ENCODE measurements at regions not wholly inside any gene's neighbourhood (a gene's known extent, or its start where the extent isn't known, plus 50 kb on each side); places are given as distances from the start of the nearest gene placed in this dataset.

DNA sequence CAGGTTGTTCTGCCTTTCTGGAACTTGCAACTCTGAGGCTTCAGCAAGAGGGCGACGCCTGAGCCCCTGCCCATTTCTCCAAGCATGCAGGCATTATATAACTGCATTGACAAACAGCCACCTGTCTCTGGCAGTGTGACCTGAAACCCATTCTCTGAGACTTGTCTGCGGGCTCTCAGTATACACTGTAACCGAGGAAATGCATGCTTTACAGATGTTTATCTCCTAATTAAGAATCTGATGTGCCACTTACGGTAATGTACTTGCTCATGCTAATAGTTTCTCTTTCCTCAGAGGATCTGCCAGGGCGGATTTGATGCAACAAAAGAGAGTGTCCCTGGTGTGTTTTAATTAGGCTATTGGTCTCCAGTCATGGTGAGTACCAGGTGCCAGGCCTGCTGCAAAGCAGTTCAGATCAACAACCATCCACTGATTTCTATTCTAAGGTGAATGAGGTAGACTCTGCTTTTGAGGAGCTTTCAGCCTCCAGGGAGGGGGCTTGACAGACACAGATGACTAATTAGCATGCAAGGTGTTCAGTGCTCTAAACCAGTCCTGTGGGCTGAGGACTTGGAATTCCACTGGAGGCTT is 593.7 kb upstream of the KLF4 start:
- no peak for DNase-seq

DNA sequence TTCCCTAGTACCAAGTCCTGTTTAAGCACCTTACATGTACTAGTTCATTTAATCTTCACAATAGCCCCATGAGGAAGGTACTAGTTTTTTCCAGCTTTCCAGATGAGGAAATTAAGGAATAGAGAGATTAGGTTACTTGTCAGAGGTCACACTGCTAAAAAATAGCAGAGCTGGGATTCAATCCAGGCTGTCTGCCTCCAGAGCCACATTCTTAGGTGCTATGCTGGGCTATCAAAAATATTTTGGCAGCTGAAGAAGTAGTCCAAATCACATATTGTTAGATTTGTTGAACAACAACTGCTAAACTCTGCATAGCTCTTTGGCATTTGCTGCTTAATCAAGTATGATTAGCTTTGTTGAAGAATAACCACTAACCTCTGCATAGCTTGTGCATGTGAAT is 591.5 kb upstream of the KLF4 start:
- no peak for DNase-seq

DNA sequence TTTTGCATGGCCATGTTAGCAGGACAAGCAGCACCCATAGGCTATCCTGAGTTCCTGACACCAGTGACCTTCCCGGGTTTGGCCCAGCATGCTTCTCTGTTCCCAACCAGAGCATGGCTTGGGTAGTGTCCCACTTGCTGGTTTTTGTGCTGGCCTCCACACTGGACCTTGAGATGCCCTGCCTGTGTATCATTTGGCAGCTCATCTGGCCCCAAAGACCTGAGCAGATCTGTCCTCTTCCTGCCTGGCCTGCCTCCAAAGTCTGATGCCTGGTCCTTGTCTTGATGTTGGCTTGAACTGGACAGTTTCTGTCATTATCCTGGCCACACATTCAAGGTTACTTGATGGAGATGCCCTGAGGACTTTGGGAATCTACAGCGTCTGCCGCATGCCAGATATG is 590.7 kb upstream of the KLF4 start:
- DNase-seq: no peak

DNA sequence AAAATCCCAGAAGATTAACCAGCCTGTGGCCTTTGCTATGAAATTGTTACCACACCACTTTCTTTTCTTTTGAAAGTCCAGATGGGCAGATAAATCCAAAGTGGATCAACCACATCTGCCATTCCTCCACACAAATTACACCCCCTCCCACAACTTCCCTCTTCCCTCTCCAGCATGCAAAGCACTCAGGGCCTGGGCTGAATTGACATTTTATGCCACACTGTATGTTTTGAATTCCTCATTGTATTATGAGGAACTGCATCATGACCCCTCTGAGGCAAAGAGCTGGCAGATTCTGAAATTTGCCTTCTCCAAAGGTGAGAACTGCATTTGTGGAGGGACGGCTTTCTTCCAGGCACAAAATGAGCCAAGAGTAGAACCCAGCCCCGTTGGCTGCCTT is 589.2 kb upstream of the KLF4 start:
- DNase-seq: no peak

DNA sequence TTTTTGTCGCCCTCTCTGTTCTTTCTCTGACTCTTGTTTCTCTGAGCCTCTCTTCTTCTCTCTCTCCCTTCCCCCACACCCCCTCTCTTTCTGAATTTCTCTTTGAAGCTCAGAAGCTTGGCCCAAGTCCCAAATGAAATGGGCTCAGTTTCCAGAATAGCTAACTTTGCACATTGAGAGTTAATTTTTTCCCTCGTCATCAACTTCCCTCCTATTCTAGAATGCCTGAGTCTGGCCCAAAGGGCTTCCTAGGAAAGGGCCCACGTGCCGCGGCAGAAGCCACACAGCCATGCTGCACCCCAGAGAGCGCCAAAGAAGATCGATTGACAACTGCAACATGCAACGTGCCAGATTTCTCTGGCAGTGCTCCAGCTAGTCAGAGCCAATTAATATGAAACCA is 588.8 kb upstream of the KLF4 start:
- DNase-seq: no peak

DNA sequence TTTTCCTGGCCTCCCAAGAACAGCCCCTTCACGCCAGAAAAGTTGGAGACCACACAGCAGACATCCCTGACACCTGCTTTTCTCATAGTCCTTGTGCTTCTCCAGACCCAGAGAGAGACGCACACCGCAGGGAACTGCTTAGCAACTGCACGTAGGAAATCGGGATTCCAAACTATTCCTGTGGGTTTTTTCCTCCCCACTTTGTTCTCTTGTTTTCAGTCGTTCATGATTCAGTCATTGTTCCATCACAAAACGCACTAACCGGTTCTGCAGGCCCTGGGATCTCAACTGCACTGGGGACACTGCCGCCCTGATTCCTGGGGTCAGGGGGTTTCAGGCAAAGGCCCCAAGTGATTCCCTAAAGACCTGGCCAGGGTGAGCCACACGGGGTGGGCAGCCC is 588.0 kb upstream of the KLF4 start:
- DNase-seq: no peak

DNA sequence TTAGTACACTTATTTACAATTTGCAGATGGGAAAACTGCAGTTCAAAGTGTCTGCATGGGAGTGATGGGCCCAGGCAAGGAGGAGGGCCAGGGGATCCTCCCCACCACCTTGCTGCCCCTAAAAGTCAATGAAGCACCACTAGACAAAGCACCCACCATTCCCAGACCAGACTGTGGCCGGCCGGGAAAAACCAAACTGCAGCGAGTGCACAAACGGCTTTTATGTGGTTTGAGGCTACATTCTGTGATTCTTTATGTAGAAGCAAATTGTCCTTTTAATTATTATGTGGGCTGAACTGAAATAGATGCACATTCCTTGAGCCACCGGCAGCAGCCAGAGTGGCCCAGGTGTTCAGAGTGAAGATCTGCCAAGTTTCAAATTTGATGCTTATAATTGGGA is 585.3 kb upstream of the KLF4 start:
- no peak for DNase-seq

DNA sequence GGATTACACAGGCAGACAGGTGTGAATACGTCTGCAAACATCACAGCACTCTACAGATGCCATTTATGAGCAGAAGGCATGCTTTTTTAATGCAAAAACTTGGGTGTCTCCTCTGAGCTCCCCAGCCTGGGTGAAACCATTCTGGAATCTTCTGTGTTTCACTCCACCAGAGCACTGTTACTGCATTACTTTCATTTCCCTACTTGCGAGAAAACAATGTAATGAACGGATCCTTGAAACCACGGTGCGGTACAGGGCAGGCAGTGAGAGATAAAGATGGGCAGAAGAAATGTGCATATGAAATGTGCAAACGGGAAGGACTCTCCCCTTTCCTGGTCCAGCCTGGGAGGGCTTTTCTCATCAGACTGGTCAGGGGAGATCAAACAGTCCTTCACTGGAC is 584.3 kb upstream of the KLF4 start:
- no peak for DNase-seq

DNA sequence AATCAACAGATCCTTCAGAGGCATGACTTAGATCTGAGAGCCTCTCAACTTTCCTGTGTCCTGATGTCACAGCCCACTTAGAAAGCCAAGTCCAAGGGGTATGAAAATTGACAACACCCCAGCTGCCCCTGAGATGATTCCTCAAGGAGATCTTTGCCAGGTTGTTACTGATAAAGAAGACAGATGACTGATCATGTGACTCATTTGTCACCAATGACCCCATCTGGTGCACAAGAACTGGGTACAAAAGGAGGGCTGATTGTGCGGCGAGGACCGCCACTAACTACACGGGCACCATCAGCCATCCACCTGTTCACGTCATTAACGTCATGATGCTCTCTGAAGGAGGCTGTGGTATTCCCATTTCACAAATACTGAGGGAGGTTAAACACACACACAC is 583.2 kb upstream of the KLF4 start:
- DNase-seq: no peak

DNA sequence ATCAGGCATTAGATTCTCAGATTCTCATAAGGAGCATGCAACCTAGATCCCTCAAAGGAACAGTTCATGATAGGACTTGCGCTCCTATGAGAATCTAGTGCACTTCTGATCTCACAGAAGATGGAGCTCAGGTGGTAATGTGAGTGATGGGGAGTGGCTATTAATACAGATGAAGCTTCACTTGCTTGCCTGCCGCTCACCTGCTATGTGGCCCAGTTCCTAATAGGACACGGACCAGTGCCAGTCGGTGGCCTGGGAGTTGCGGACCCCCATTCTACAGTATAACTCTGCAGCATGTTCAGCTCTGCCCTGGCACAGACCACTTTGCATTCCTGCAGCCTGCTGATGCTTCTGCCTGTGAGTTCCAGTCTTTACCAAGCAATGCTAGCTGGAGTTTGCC is 581.3 kb upstream of the KLF4 start:
- no peak for DNase-seq

DNA sequence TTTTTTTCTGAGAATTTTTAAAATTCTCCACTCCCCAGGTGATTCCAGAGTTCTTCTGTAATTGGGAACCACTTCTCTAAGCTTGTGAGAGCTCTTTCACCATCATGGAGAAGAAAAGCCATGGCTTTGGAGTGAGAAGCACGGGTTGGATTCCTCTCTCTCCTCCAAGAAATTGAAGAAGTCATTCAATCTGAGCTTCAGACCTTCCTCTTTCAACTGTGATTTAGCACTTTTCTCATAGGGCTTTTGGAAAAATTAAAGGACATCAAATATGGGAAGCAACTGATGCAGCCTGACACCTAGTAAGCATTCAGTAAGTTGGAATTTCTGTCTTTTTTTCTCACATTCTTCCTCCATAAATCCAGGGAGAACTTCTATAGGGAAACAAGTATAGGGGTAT is 580.4 kb upstream of the KLF4 start:
- DNase-seq: no peak

DNA sequence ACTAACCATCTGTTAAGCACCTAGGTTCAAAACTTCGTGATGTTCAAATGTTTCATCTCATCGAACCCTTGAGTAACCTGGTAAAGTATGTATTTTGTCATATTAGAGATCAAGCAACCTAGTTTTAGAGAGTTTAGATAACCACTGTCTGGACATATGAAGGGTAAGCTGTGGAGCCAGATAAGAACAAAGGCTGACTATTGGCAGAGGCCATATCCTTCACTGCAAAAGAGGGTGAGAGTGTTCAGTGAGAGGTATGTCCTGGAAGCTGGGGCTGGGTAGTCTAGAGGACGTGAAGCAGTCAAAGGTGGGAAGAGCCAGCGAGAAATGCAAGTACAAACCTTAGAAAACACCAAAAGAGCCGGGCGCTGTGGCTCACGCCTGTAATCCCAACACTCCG is 573.1 kb upstream of the KLF4 start:
- no peak for DNase-seq

DNA sequence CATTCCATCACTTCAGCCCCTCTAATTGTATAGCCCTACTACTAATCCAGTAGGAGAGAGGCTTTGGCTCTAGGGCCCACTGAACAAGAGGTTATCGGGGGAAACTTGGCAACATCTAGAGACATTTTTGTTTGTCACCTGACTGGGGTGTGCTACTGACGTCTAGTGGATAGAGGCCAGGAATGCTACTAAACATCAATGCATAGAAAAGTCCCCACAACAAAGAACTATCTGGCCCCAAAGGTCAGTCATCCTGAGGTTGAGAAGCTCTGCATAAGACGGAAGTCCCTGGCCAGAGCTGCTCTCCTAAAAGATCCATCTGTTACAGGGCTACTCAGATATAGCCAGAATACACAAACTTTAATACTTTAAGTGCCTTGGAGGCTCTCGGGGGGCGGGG is 570.6 kb upstream of the KLF4 start:
- no peak for DNase-seq

DNA sequence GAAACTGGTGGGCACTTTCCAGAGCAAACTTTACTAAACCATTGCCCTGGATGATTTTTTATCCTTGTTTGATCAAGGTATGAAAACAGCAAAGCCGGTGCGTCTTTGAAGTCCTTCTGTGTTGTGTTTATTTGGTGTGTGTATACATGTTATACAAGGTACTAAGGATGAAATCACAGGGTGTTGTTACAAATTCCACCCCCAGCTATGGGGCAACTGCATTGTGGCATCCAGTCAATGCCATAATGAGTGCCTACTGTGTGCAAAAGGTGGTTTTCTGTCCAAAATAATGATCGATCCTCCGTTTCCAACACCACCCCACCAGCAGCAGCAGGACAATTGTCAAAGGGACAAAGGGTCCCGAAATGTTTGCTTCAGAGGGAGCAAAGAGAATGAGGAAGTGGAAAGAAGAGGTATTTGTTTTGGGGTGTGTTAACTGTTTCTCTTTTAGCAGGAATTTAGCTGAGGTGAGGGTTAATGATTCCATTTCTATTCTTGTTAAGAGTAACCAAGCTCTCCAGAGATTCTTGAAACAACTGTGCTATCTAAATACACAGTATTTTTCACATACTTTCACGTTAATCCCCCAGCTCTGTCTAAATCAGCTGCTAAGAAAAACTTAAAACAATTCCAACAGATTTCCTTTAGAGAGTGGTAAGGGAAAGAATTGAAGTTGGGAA is 568.7 kb upstream of the KLF4 start:
- DNase-seq: no peak

DNA sequence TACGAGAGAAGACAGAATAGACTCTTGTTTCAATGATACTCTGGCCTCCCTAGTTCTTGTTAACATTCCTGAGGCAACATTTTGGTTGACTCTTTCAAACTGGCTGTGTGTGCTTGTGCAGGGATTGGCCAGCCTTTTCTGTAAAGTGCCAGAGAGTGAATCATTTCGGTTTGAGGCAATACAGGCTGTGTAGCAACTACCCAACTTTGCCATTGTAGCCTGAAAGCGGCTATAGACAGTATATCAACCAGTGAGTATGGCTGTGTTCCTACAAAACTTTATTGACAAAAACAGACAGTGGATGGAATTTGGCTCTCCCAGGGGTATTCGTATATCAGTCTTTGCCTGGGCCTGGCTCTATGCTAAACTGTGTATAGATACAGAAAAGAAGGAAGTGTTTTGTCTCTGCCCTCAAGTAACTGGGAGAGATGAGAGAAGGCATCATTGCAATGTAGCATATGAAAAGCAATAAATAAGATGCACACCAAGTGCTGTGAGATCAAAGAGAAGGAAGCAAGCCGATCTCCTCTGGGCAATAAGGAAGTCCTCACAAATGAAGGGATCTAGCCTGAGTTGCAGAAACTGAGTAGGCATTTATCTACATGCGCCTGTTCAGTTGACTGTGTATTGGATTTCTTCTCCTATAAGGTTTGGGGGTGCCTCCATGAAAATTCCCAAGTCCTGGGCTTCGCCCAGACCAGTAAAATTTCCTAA is 568.0 kb upstream of the KLF4 start:
- DNase-seq: no peak

DNA sequence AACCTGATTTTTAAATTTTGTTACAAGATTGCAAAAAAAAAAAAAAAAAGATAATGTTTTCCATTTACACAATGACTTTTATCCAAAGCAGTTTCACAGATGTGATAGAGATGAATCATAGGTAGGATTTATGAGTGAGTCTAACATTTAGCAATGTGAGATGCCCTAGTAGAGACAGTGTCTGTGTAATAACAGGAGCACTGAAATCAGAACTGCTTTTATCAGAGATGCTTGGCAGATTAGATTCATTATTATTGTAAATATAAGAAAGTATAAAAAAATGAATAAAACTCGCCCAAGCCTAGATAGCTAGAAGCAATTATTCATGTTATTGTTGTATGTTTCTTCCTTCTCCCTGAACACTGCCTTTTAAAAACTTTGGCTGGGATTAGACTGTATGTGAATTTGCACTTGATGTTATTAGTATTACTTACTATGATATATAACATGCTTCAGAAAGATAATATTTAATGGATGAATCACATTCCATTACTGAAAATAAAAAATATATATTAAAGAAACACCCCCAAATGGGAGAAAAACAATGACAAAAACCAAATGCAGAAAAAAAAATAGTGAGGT is 567.3 kb upstream of the KLF4 start:
- no peak for DNase-seq

DNA sequence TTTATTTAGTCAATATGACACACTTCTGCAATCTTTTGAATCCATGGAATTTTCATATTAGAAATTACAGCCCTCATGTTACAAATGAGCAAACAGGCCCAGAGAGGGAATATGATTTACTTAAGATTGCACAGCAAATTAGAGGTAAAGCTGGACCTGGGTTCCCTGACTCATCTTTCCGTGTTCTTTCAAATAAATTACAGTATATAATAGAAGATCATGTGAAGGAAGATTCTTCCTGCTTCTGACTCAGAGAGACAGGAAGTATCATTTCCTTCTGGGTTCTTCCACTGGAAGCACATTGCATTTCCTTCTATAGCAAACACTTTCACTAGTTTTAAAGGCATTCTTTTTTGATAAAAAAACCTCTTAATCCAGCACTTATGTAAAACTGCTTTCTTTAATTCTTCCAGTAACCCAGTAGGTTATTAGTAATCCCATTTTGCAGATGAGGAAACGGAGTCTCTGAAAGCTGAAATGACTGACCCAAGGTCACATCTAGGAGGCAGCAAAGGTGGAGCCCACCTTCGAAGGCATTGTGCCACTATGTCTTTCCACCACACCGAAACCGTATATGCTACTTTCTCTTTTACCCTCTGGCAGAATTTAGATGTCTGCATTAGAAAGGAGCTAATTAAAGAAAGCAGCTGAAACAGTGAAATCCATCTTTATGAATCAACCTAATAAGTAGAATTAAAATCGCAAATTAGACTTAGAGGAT is 566.7 kb upstream of the KLF4 start:
- no peak for DNase-seq

DNA sequence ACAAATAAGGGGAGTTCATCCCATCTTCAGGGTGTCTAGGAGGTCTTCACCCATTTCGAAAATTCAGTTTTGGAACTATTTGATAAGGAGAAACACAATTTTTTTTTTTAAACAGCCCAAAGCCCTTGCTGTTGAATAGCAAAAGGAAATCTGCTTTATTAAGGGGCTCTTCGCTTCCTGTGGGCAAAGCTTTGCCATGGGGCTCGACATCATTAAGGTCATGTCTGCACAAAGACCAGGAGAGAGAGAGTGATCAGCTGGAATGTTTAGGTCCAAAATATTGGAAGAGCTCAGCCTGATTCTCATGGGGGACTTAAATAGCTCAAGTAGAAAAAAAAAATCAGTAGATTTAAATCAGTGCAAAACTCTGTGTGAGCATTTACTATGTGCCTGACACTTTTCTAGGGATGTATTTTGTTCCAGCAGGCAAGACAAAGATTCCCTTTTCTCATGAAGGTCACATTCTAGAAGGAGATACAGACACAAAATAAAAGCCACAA is 564.6 kb upstream of the KLF4 start:
- no peak for DNase-seq

DNA sequence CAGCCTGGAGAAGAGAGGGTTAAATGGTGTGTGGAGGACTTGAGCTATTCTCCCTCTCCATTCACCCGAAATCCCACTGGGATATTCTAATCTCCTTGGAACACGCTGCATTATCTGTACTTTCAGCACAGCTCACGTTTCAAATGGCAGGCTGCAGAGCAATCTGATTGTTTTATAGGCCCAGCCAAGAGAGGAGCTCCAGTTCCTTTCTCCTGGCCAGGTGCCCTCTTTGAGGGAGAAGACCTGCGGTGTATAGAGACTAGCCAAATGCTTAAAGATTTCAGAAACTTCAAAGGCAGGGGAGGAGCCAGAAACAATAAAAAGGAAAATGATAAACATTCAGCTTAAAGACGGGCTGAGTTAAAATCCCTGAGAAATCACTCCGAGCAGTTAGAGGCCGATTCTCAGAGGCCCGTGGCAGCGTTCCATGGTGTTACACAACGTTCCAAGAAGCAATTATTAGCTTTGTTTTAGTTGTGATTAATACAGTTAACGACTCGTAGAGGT is 564.0 kb upstream of the KLF4 start:
- no peak for DNase-seq

DNA sequence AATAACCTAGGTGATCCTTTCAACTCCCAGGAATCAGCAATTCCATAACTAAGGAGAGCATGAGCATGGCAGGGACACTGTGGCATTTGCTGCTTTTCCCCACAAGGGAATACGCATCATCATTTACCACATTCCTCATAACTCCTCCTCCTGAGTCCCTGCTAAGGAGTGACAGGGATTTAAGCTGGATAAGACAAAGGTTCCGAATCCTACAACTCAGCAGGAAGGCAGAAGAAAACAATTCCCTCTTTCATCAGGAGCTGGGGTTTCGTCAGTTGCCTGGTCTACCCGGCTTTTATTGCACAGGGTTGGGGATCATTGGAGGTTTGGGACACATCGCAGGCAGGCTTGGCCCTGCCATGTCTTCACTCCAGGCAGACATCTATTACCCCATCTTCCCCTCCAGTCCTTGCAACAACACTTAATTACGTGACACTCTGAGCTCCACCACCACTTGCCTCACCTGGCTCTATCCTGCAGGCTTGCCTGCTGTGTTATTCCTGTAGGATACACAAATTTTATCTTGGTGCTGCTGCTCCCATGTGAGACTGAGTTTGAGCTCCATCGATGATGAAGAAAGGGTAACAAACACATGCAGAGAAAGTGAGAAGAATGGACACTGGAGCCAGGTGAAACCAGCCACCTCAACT is 563.0 kb upstream of the KLF4 start:
- no peak for DNase-seq

DNA sequence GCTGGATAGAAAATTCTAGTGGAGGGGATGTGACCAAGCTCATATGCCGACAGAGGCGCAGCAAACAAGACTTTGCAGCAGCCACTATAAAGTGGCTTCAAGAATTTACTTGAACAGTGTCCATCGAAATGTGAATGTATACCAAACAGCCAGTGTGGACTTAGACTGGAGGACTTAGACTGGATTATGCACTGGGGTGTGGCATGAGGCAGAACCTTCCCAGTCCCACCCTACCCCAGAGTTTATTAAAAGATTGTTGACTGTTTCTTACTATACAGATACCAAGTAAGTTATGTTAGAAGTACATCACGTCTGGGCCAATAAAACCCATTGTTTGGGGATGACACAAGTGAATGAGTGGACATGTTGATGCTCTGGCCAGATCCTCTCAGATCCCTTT is 561.3 kb upstream of the KLF4 start:
- DNase-seq: no peak

DNA sequence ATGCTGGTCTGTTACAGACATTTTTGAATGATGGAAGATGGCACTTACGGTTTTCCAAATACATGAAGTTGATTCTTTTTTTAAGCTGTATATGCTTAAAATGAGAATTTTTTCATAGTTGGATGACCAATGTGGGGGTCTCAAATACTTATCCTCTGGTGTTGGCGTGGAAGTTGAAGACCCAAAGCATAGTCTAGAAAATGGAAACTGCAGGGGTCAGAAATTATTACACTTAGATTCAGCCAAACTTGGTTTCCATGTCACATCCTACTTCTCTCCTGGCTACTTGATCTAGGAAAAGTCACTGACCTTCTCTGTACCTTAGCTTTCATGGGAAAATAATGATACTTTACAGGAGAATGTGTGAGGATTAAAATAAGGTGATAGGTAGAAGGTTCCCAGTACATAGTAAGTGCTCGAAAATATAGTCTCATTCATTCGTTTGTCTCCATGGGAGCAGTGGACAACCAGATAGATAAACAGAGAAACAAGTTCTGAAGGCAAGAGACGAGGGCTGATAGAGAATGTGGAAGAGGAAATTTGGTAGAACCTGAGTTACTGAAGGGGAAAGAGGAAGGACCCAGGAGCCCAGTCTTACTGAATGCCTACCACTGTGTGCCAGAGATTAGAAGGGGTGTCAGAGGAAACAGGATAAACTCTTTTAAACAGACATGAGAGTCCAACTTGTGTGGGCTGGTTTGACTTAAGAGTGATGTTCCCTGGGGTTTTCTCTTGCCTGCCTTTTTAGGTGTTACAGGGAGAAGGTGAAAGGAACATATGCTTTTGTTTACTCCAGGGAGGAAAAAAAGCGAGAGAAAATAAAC is 560.3 kb upstream of the KLF4 start:
- DNase-seq: no peak

Measured in CD4-positive, alpha-beta T cell treated with Interleukin-12 subunit alpha and Interleukin-12 subunit beta, for 1 hour (primary cell).